HCT116 (cell line): ENCODE measurements at regions not wholly inside any gene's neighbourhood (a gene's known extent, or its start where the extent isn't known, plus 50 kb on each side); places are given as distances from the start of the nearest gene placed in this dataset.

Source experiments
- ATAC-seq: fragments of 200-7000 bp; cut with Tn5 transposase; 2 replicates; pipeline ENCODE4 v1.9.1; 2020; ENCODE audit warnings: mild to moderate bottlenecking, moderate library complexity
- BruUV-seq: library from RNA; stranded (reverse); fragments of 400-500 nt; replicated peaks from 2 replicates; lab custom pipeline; 2021; lab: Mats Ljungman, UMichigan
- CTCF ChIA-PET: fragments of 300-600 bp; sonication (Branson Sonifier 250); formaldehyde crosslinking; loops from one replicate; lab custom pipeline; 2021; ENCODE audit warnings: antibody characterized with exemption; lab: Charles Lee
- POLR2A ChIA-PET: fragments of 300-600, 350-600 bp; sonication (Branson Sonifier 250); formaldehyde crosslinking; loops from one replicate; lab custom pipeline; 2021; ENCODE audit warnings: antibody characterized with exemption; lab: Charles Lee
- RAD21 ChIA-PET, 2 experiments: fragments of 300-600 bp; sonication (Branson Sonifier 250); formaldehyde crosslinking; loops; one replicate each; lab custom pipeline; 2023; ENCODE audit warnings: low total read pairs in 2 of 2; ENCODE audit not compliant: uncharacterized antibody in 2 of 2, unreplicated experiment in 2 of 2, low non-redundant PET in 1 of 2; lab: Charles Lee
- DNase-seq: peaks from one replicate; pipeline ENCODE4 v3.0.0-alpha.2; 2010; ENCODE audit warnings: low read depth, low spot score
- H2AFZ ChIP-seq: fragments of 200-600 bp; shearing (Covaris generic), sonication (generic); 2 replicates; pipeline ENCODE4 v1.6.1; 2017; ENCODE audit warnings: low read depth, mixed run types, mixed read lengths, antibody characterized with exemption, low read length; ENCODE audit not compliant: poor library complexity, severe bottlenecking
- H3K27ac ChIP-seq: 2 replicates; pipeline ENCODE4 v1.5.1; 2012; ENCODE audit warnings: low read depth, low read length
- H3K27me3 ChIP-seq: fragments of 200-600 bp; sonication (generic); 2 replicates; pipeline ENCODE4 v1.6.1; 2016; ENCODE audit warnings: mixed run types, low read length, mixed read lengths; ENCODE audit not compliant: insufficient read depth
- H3K36me3 ChIP-seq, 2 experiments: fragments of 200-500 bp in 1 of 2; fragments of 200-600 bp in 1 of 2; sonication (Bioruptor generic) in 1 of 2; sonication (generic) in 1 of 2; 2 replicates each; pipeline versions ENCODE4 v1.5.1 to v1.6.1; 2014 to 2016; ENCODE audit warnings: low read length in 2 of 2, inconsistent platforms in 1 of 2, mixed read lengths in 1 of 2, mixed run types in 1 of 2; ENCODE audit not compliant: insufficient read depth in 2 of 2, control insufficient read depth in 1 of 2
- H3K4me1 ChIP-seq, 2 experiments: fragments of 200-600 bp in 1 of 2; sonication (generic) in 1 of 2; 2 replicates each; pipeline versions ENCODE4 v1.5.1 to v1.6.1; 2012 to 2017; ENCODE audit warnings: low read length in 2 of 2, inconsistent platforms in 1 of 2, mild to moderate bottlenecking in 1 of 2, mixed read lengths in 1 of 2, mixed run types in 1 of 2, moderate library complexity in 1 of 2; ENCODE audit not compliant: insufficient read depth in 2 of 2, control insufficient read depth in 1 of 2
- H3K4me2 ChIP-seq: fragments of 200-600 bp; sonication (generic); 2 replicates; pipeline ENCODE4 v1.6.1; 2017; ENCODE audit warnings: mixed run types, low read length, mixed read lengths
- H3K4me3 ChIP-seq, 2 experiments: fragments of 200-600 bp in 1 of 2; sonication (generic) in 1 of 2; replicated peaks in 1 of 2; 2 replicates each; pipeline ENCODE4 v1.5.1; 2011 to 2016; ENCODE audit warnings: low read length in 2 of 2, control low read depth in 1 of 2, low read depth in 1 of 2, mild to moderate bottlenecking in 1 of 2, mixed read lengths in 1 of 2, mixed run types in 1 of 2
- H3K79me2 ChIP-seq: fragments of 200-600 bp; sonication (generic); 2 replicates; pipeline ENCODE4 v1.6.1; 2017; ENCODE audit warnings: mild to moderate bottlenecking, mixed run types, low read length, moderate library complexity, mixed read lengths; ENCODE audit not compliant: insufficient read depth
- H3K9ac ChIP-seq: fragments of 200-600 bp; sonication (generic); 2 replicates; pipeline ENCODE4 v1.6.1; 2016; ENCODE audit warnings: low read length, mixed read lengths
- H3K9me2 ChIP-seq: fragments of 200-600 bp; sonication (generic), shearing (Covaris generic); 2 replicates; pipeline ENCODE4 v1.6.1; 2017; ENCODE audit warnings: mixed run types, mild to moderate bottlenecking, moderate library complexity; ENCODE audit not compliant: insufficient read depth
- H3K9me3 ChIP-seq, 2 experiments: fragments of 200-500 bp in 1 of 2; fragments of 200-600 bp in 1 of 2; sonication (Bioruptor generic) in 1 of 2; sonication (generic) in 1 of 2; 2 replicates each; pipeline ENCODE4 v1.6.1; 2014 to 2017; ENCODE audit warnings: low read length in 2 of 2, mixed read lengths in 2 of 2, inconsistent platforms in 1 of 2, low read depth in 1 of 2, mild to moderate bottlenecking in 1 of 2, mixed run types in 1 of 2, moderate library complexity in 1 of 2; ENCODE audit not compliant: control insufficient read depth in 1 of 2, insufficient read depth in 1 of 2
- H4K20me1 ChIP-seq: fragments of 200-600 bp; sonication (generic), shearing (Covaris generic); 2 replicates; pipeline ENCODE4 v1.6.1; 2017; ENCODE audit warnings: mixed run types, mild to moderate bottlenecking, moderate library complexity; ENCODE audit not compliant: insufficient read depth
- ATF3 ChIP-seq: IDR thresholded peaks from 2 replicates; pipeline ENCODE4 v1.6.1; 2012
- CBX3 ChIP-seq: IDR thresholded peaks from 2 replicates; pipeline ENCODE4 v1.6.1; 2012; ENCODE audit warnings: low read depth
- CEBPB ChIP-seq: IDR thresholded peaks from 2 replicates; pipeline ENCODE4 v1.6.1; 2012; ENCODE audit warnings: low read depth
- CTCF ChIP-seq, 3 experiments: fragments of 200-600 bp in 1 of 3; sonication (generic) in 1 of 3; IDR thresholded peaks in 2 of 3; conservative IDR thresholded peaks in 1 of 3; 2 replicates each; pipeline ENCODE4 v1.5.1; 2012 to 2017; ENCODE audit warnings: low read depth in 2 of 3, low read length in 2 of 3, antibody characterized with exemption in 1 of 3, borderline replicate concordance in 1 of 3, control low read depth in 1 of 3, mild to moderate bottlenecking in 1 of 3, mixed read lengths in 1 of 3, mixed run types in 1 of 3, moderate library complexity in 1 of 3; ENCODE audit not compliant: insufficient read depth in 1 of 3
- EZH2 ChIP-seq: fragments of 200-600 bp; sonication (generic); IDR thresholded peaks from 2 replicates; pipeline ENCODE4 v1.6.1; 2017; ENCODE audit warnings: antibody characterized with exemption, mixed run types
- FOSL1 ChIP-seq: IDR thresholded peaks from 2 replicates; pipeline ENCODE4 v1.6.1; 2012; ENCODE audit warnings: low read depth
- JUND ChIP-seq: IDR thresholded peaks from 2 replicates; pipeline ENCODE4 v1.6.1; 2012
- RAD21 ChIP-seq: IDR thresholded peaks from 2 replicates; pipeline ENCODE4 v1.6.1; 2012; ENCODE audit warnings: low read depth, mild to moderate bottlenecking
- SP1 ChIP-seq: IDR thresholded peaks from 2 replicates; pipeline ENCODE4 v1.6.1; 2012; ENCODE audit warnings: low read depth
- SRF ChIP-seq: IDR thresholded peaks from 2 replicates; pipeline ENCODE4 v1.6.1; 2012; ENCODE audit warnings: low read depth
- TCF7L2 ChIP-seq: IDR thresholded peaks from 2 replicates; pipeline ENCODE4 v1.7.0; 2011; ENCODE audit warnings: borderline replicate concordance, inconsistent platforms; ENCODE audit not compliant: insufficient read depth, insufficient read length; ENCODE audit errors: extremely low read depth
- YY1 ChIP-seq: IDR thresholded peaks from 2 replicates; pipeline ENCODE4 v1.6.1; 2011; ENCODE audit warnings: low read length, low read depth, moderate library complexity, mild to moderate bottlenecking; ENCODE audit not compliant: insufficient replicate concordance; ENCODE audit errors: extremely low read depth
- ZFX ChIP-seq: fragments of 450-650 bp; IDR thresholded peaks from 2 replicates; pipeline ENCODE4 v1.6.1; 2017
- ZNF274 ChIP-seq: fragments of 200-500 bp; sonication (Bioruptor generic); IDR thresholded peaks from 2 replicates; pipeline ENCODE4 v1.6.1; 2014; ENCODE audit warnings: mild to moderate bottlenecking, low read depth, low read length, inconsistent platforms
- intact Hi-C: fragments of 100-400 bp; cut with micrococcal nuclease; formaldehyde crosslinking; loops from 2 replicates; pipeline ENCODE4 v1.10.0; 2022

GRCh38 chr13:46953331-46953730, 56.5 kb upstream of the HTR2A start:
- H3K4me3 ChIP-seq = no peak overlapping the region
- no peaks in the 10 kb centered on the region for H3K9me3 ChIP-seq
- peaks cover 48% of the 10 kb centered on the region for H3K27me3 ChIP-seq
- no peak for ATAC-seq
- no peak overlapping the region for H3K4me2 ChIP-seq
- H3K36me3 ChIP-seq = no peaks in the 10 kb centered on the region
- no peaks in the 10 kb centered on the region for H4K20me1 ChIP-seq
- no TSS peak for BruUV-seq
- no peak overlapping the region for H3K9ac ChIP-seq
- H3K9me2 ChIP-seq = no peaks in the 10 kb centered on the region
- ChIA-PET RAD21 (no interaction called here), POLR2A (no interaction called here), CTCF (no interaction called here)
- no peak for TF ChIP-seq CEBPB
- no peak for TF ChIP-seq ATF3
- no peak for TF ChIP-seq YY1
- TF ChIP-seq ZNF274 = no peak
- TF ChIP-seq SP1 = no peak
- no peak for TF ChIP-seq ZFX
- TF ChIP-seq RAD21 = no peak
- no peak for TF ChIP-seq SRF
- no peak for TF ChIP-seq EZH2
- no peak for TF ChIP-seq CBX3
- TF ChIP-seq TCF7L2 = no peak
- H3K27ac ChIP-seq = no peak overlapping the region
- no peak overlapping the region for H2AFZ ChIP-seq
- no peaks in the 10 kb centered on the region for H3K79me2 ChIP-seq
- peaks cover 0 to 5% of the 10 kb centered on the region in 2 experiments; a peak in 1 of 4 replicates for H3K4me1 ChIP-seq
- intact Hi-C loops = no loop called here
- DNase-seq = no peak

- peak; percentile 27 for DNase-seq
- Histone ChIP-seq H3K79me2 (no peaks in the 10 kb centered on the region), H3K27me3 (peaks cover 33% of the 10 kb centered on the region), H3K9me2 (no peaks in the 10 kb centered on the region), H2AFZ (no peak overlapping the region), H3K9me3 (no peaks in the 10 kb centered on the region), H3K4me3 (no peak overlapping the region), H3K4me1 (peaks cover 0 to 5% of the 10 kb centered on the region in 2 experiments; a peak in 1 of 4 replicates), H3K9ac (no peak overlapping the region), H3K4me2 (no peak overlapping the region), H3K36me3 (no peaks in the 10 kb centered on the region), H4K20me1 (no peaks in the 10 kb centered on the region; the same call in 1 of the 2 replicates), H3K27ac (no peak overlapping the region)
- intact Hi-C loops = no loop called here
- ATAC-seq = peak; percentile 76
- no peak for TF ChIP-seq CTCF (IDR thresholded peaks at IDR 0.05 in 2 of 3, conservative IDR thresholded peaks at IDR 0.05 in 1 of 3; ENCODE audit: borderline replicate concordance in 1 of 3, insufficient read depth in 1 of 3, low read depth in 2 of 3, low read length in 2 of 3)
- peak; percentile 39; the same call in 1 of the 2 replicates for TF ChIP-seq JUND
- peak; percentile 11; the same call in 1 of the 2 replicates for TF ChIP-seq SP1
- peak; percentile 10; the same call in 1 of the 2 replicates for TF ChIP-seq CEBPB
- peak; percentile 51 for TF ChIP-seq FOSL1
- ChIA-PET RAD21 (no interaction called here), POLR2A (no interaction called here), CTCF (interaction anchor here (2.3 kb wide), 1 partner anchor 11 kb away, joined by 16 read pairs; no protein-coding TSS in a partner anchor)
- no TSS peak for BruUV-seq
Measured at GRCh38 chr13:46951516-46951915, 54.7 kb upstream of the HTR2A start.
